Ascending aorta (tissue), 2 donors: ENCODE measurements at regions not wholly inside any gene's neighbourhood (a gene's known extent, or its start where the extent isn't known, plus 50 kb on each side); places are given as distances from the start of the nearest gene placed in this dataset.

Experiments used
- DNase-seq, 2 donors: peaks; one replicate each; pipeline ENCODE4 v3.0.0-alpha.2; 2019; ENCODE audit warnings: low spot score in 2 of 2
- H3K27ac ChIP-seq, 2 donors: fragments of 200-600 bp; sonication (generic); one replicate each; pipeline ENCODE4 v1.5.1; 2016 to 2017; ENCODE audit warnings: mild to moderate bottlenecking in 1 of 2
- H3K27me3 ChIP-seq: fragments of 200-600 bp; sonication (generic); one replicate; pipeline ENCODE4 v1.5.1; 2017
- H3K36me3 ChIP-seq, 2 donors: fragments of 200-600 bp; sonication (generic); one replicate each; pipeline ENCODE4 v1.5.1; 2016
- H3K4me1 ChIP-seq, 2 donors: fragments of 200-600 bp; sonication (generic); one replicate each; pipeline ENCODE4 v1.5.1; 2016 to 2017; ENCODE audit warnings: mild to moderate bottlenecking in 1 of 2
- H3K4me3 ChIP-seq, 2 donors: fragments of 200-600 bp; sonication (generic); one replicate each; pipeline ENCODE4 v1.5.1; 2016 to 2017; ENCODE audit warnings: mild to moderate bottlenecking in 1 of 2
- H3K9me3 ChIP-seq, 2 donors: fragments of 200-600 bp; sonication (generic); one replicate each; pipeline ENCODE4 v1.5.1; 2016
- CTCF ChIP-seq, 3 experiments: fragments of 200-600 bp in 2 of 3; fragments of 450-650 bp in 1 of 3; sonication (generic) in 2 of 3; IDR thresholded peaks; one replicate each; pipeline ENCODE4 v1.5.1; 2016 to 2019; ENCODE audit warnings: antibody characterized with exemption in 3 of 3, mild to moderate bottlenecking in 1 of 3, moderate library complexity in 1 of 3
- intact Hi-C: fragments of 100-400 bp; cut with DNase I; formaldehyde crosslinking; loops from one replicate; pipeline ENCODE4 v1.15.1; 2023

DNA sequence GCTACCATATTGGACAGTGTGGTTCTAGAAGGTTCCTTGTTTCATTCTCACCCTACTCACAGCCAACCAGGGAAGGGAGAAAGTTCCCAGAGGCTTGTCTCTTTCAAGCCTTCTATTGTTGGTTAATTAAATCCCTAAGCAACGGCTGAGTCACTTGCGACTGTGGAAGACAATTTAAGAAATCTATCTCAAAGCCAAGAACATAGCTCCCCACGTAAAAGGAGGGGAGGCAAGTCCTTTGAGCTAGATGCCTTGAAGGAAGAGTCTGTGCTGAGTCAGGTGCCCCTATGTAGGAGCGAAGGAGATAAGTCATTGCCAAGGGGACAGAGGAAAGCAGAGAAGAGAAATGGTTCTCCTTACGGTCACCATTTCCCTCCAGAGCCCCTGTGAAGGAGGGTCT lies 79.4 kb upstream of the PPP2R5A start:
- no peak for TF ChIP-seq CTCF (IDR thresholded peaks at IDR 0.05)
- H3K4me1 ChIP-seq = no peaks in the 10 kb centered on the region
- DNase-seq = no peak
- no peaks in the 10 kb centered on the region for H3K36me3 ChIP-seq
- no peak overlapping the region for H3K27ac ChIP-seq
- H3K9me3 ChIP-seq = peaks cover 0 to under 1% of the 10 kb centered on the region in 2 donors
- H3K4me3 ChIP-seq = no peak overlapping the region
- intact Hi-C loops = no loop called here
- no peaks in the 10 kb centered on the region for H3K27me3 ChIP-seq

GRCh38 chr1:212207118-212207517 lies 78.1 kb upstream of the PPP2R5A start:
- TF ChIP-seq CTCF (IDR thresholded peaks at IDR 0.05) = no peak
- Histone ChIP-seq H3K36me3 (no peaks in the 10 kb centered on the region), H3K27ac (no peak overlapping the region), H3K9me3 (no peaks in the 10 kb centered on the region), H3K4me1 (no peaks in the 10 kb centered on the region), H3K27me3 (no peaks in the 10 kb centered on the region), H3K4me3 (no peak overlapping the region)
- intact Hi-C loops = no loop called here
- no peak for DNase-seq

- Histone ChIP-seq H3K9me3 (no peaks in the 10 kb centered on the region), H3K36me3 (no peaks in the 10 kb centered on the region), H3K27ac (no peak overlapping the region), H3K27me3 (no peaks in the 10 kb centered on the region), H3K4me1 (no peaks in the 10 kb centered on the region), H3K4me3 (no peak overlapping the region)
- intact Hi-C loops = no loop called here
- no peak for TF ChIP-seq CTCF (IDR thresholded peaks at IDR 0.05)
- no peak for DNase-seq
Observed at GRCh38 chr1:212207822-212208520, 77.2 kb upstream of the PPP2R5A start.

GRCh38 chr1:212208978-212209644 lies 76.1 kb upstream of the PPP2R5A start:
- H3K4me1 ChIP-seq = no peaks in the 10 kb centered on the region
- no peak for DNase-seq
- no peaks in the 10 kb centered on the region for H3K27me3 ChIP-seq
- H3K36me3 ChIP-seq = no peaks in the 10 kb centered on the region
- no peak for TF ChIP-seq CTCF (IDR thresholded peaks at IDR 0.05)
- no peak overlapping the region for H3K27ac ChIP-seq
- no peak overlapping the region for H3K4me3 ChIP-seq
- intact Hi-C loops = no loop called here
- no peaks in the 10 kb centered on the region for H3K9me3 ChIP-seq

- intact Hi-C loops = no loop called here
- Histone ChIP-seq H3K36me3 (no peaks in the 10 kb centered on the region), H3K27ac (no peak overlapping the region), H3K4me3 (no peak overlapping the region), H3K27me3 (no peaks in the 10 kb centered on the region), H3K4me1 (no peaks in the 10 kb centered on the region), H3K9me3 (no peaks in the 10 kb centered on the region)
- no peak for TF ChIP-seq CTCF (IDR thresholded peaks at IDR 0.05)
- DNase-seq = no peak
Observed at GRCh38 chr1:212211371-212211770, 73.8 kb upstream of the PPP2R5A start.
